Hepatocyte (in vitro differentiated cells): ENCODE measurements at regions not wholly inside any gene's neighbourhood (a gene's known extent, or its start where the extent isn't known, plus 50 kb on each side); places are given as distances from the start of the nearest gene placed in this dataset.

Experiments
- DNase-seq: peaks from one replicate; pipeline ENCODE4 v3.0.0-alpha.2; 2016; ENCODE audit warnings: low spot score
- H2AFZ ChIP-seq: fragments of 200-600 bp; sonication (generic); 2 replicates; pipeline ENCODE4 v1.6.0; 2016; ENCODE audit warnings: antibody characterized with exemption, mild to moderate bottlenecking
- H3K27ac ChIP-seq: fragments of 200-600 bp; sonication (generic); 2 replicates; pipeline ENCODE4 v1.5.1; 2016; ENCODE audit warnings: mild to moderate bottlenecking
- H3K27me3 ChIP-seq: fragments of 200-600 bp; sonication (generic); 2 replicates; pipeline ENCODE4 v1.6.1; 2016
- H3K36me3 ChIP-seq: fragments of 200-600 bp; sonication (generic); replicated peaks from 2 replicates; pipeline ENCODE4 v1.5.1; 2016; ENCODE audit warnings: low read depth; ENCODE audit not compliant: insufficient read depth
- H3K4me1 ChIP-seq: fragments of 200-600 bp; sonication (generic); 2 replicates; pipeline ENCODE4 v1.5.1; 2016; ENCODE audit warnings: mild to moderate bottlenecking, moderate library complexity; ENCODE audit not compliant: insufficient read depth
- H3K4me2 ChIP-seq: fragments of 200-600 bp; sonication (generic); 2 replicates; pipeline ENCODE4 v1.6.0; 2016
- H3K4me3 ChIP-seq: fragments of 200-600 bp; sonication (generic); 2 replicates; pipeline ENCODE4 v1.5.1; 2016; ENCODE audit warnings: mild to moderate bottlenecking
- H3K79me2 ChIP-seq: fragments of 200-600 bp; sonication (generic); 2 replicates; pipeline ENCODE4 v1.6.0; 2017; ENCODE audit warnings: mild to moderate bottlenecking
- H3K9me2 ChIP-seq: fragments of 200-600 bp; sonication (generic); replicated peaks from 2 replicates; pipeline ENCODE4 v1.6.0; 2017; ENCODE audit warnings: mild to moderate bottlenecking; ENCODE audit not compliant: insufficient read depth
- H3K9me3 ChIP-seq: fragments of 200-600 bp; sonication (generic); 2 replicates; pipeline ENCODE4 v1.5.1; 2016; ENCODE audit warnings: low read depth, mild to moderate bottlenecking
- H4K20me1 ChIP-seq: fragments of 200-600 bp; sonication (generic); 2 replicates; pipeline ENCODE4 v1.6.0; 2016; ENCODE audit warnings: mild to moderate bottlenecking; ENCODE audit not compliant: insufficient read depth, poor library complexity, severe bottlenecking
- EZH2 ChIP-seq: fragments of 200-600 bp; sonication (generic); IDR thresholded peaks from 2 replicates; pipeline ENCODE4 v1.6.1; 2016; ENCODE audit warnings: antibody characterized with exemption, mild to moderate bottlenecking, borderline replicate concordance
- EZH2phosphoT487 ChIP-seq: fragments of 200-600 bp; sonication (generic); IDR thresholded peaks from one replicate; pipeline ENCODE4 v1.6.1; 2018; ENCODE audit warnings: antibody characterized with exemption, mild to moderate bottlenecking, low read depth, moderate library complexity; ENCODE audit not compliant: unreplicated experiment, severe bottlenecking
- WGBS: methylation state at CpG from one replicate; pipeline ENCODE4 v1.1.6; 2016; ENCODE audit warnings: low lambda C conversion rate; ENCODE audit errors: missing lambda C conversion rate; 5-methylcytosine and 5-hydroxymethylcytosine counted together
- TF ChIP-seq, protein P1 (sequence below): fragments of 200-600 bp; sonication (generic); IDR thresholded peaks from 2 replicates; pipeline ENCODE4 v1.5.1; 2016; ENCODE audit warnings: antibody characterized with exemption, mild to moderate bottlenecking; ENCODE audit not compliant: poor library complexity

DNA sequence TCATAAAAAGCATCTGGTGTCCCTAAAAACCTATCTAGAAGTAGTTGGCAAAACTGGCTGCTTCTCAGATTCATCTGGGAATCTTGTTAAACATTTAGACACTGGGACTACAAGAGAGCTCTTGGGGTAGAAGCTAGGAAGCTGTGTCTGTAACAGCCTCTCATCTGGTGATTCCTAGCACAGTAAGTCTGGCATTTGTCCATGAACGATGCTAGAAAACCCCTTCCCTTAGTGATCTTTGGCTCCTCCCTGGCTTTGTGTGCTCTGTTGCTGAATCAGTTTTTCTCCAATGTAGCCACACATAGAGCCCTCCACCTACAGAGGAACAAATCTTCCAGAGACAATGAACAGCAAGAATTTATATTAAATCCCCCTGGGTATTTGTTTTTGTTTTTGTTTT is 951.7 kb upstream of the LCORL start:
- no peaks in the 10 kb centered on the region for H3K79me2 ChIP-seq
- H3K4me2 ChIP-seq, result no peak overlapping the region
- H4K20me1 ChIP-seq, result no peaks in the 10 kb centered on the region
- no peak overlapping the region for H3K4me3 ChIP-seq
- TF ChIP-seq, protein P1, sequence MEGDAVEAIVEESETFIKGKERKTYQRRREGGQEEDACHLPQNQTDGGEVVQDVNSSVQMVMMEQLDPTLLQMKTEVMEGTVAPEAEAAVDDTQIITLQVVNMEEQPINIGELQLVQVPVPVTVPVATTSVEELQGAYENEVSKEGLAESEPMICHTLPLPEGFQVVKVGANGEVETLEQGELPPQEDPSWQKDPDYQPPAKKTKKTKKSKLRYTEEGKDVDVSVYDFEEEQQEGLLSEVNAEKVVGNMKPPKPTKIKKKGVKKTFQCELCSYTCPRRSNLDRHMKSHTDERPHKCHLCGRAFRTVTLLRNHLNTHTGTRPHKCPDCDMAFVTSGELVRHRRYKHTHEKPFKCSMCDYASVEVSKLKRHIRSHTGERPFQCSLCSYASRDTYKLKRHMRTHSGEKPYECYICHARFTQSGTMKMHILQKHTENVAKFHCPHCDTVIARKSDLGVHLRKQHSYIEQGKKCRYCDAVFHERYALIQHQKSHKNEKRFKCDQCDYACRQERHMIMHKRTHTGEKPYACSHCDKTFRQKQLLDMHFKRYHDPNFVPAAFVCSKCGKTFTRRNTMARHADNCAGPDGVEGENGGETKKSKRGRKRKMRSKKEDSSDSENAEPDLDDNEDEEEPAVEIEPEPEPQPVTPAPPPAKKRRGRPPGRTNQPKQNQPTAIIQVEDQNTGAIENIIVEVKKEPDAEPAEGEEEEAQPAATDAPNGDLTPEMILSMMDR, result no peak
- TF ChIP-seq EZH2, result no peak
- no peak for TF ChIP-seq EZH2phosphoT487
- H3K9me2 ChIP-seq, result no peaks in the 10 kb centered on the region
- no peaks in the 10 kb centered on the region for H3K9me3 ChIP-seq
- H3K27ac ChIP-seq, result no peak overlapping the region
- no peaks in the 10 kb centered on the region for H3K36me3 ChIP-seq
- DNase-seq, result no peak
- H3K27me3 ChIP-seq, result no peaks in the 10 kb centered on the region
- H3K4me1 ChIP-seq, result no peaks in the 10 kb centered on the region
- H2AFZ ChIP-seq, result no peak overlapping the region
- WGBS, result 66% methylated on average over 1 of the region's 1 CpG

DNA sequence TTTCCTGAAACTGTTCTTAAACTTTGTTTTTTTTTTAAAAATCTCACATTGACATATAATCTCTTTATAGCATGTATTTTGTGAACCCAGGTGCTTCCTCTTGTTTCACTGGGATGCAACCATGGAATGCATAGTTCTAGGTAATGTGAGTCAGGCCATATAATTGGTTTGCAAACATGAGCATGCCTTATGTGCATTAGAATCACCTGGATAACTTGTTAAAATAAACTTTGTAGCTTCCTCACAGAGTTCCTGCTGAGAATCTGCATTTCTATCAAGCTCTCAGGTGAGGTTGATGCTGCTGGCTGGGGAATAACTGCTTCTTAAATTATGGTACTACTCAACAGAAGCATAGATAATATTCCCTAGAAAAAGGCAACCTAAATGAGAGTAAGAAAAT is 940.3 kb upstream of the LCORL start:
- Histone ChIP-seq H3K9me2 (no peaks in the 10 kb centered on the region), H3K9me3 (no peaks in the 10 kb centered on the region), H3K79me2 (no peaks in the 10 kb centered on the region), H3K4me1 (no peaks in the 10 kb centered on the region), H2AFZ (no peak overlapping the region), H3K4me2 (no peak overlapping the region), H4K20me1 (no peaks in the 10 kb centered on the region), H3K4me3 (no peak overlapping the region), H3K27ac (no peak overlapping the region), H3K36me3 (no peaks in the 10 kb centered on the region), H3K27me3 (no peaks in the 10 kb centered on the region)
- DNase-seq, result no peak
- no peak for TF ChIP-seq EZH2phosphoT487
- TF ChIP-seq, protein P1, result no peak
- no peak for TF ChIP-seq EZH2

DNA sequence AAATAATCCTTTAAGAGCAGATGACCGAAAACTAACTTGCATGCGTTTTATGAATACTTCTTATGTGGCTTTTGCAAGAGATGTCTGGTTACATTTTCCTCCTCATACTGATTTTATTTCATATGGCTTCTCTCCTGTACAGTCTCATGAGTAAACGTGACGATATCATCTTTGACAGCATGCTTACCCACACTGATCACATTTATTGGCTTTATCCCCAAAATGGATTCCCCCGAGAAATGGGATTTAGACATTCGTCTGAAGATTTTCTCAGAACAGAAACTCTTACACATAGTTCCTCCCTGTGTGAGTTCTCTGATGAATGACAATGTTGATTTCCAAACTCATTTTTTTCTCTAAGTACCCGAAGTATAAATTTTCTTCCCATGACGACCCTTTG is 939.7 kb upstream of the LCORL start:
- H3K79me2 ChIP-seq, result no peaks in the 10 kb centered on the region
- DNase-seq, result no peak
- no peak overlapping the region for H3K4me2 ChIP-seq
- TF ChIP-seq EZH2phosphoT487, result no peak
- TF ChIP-seq EZH2, result no peak
- no peaks in the 10 kb centered on the region for H3K36me3 ChIP-seq
- no peaks in the 10 kb centered on the region for H3K27me3 ChIP-seq
- H3K9me2 ChIP-seq, result no peaks in the 10 kb centered on the region
- H3K4me3 ChIP-seq, result no peak overlapping the region
- no peak overlapping the region for H2AFZ ChIP-seq
- 81% methylated on average over 8 of the region's 8 CpGs for WGBS
- no peaks in the 10 kb centered on the region for H3K9me3 ChIP-seq
- no peaks in the 10 kb centered on the region for H3K4me1 ChIP-seq
- no peaks in the 10 kb centered on the region for H4K20me1 ChIP-seq
- no peak overlapping the region for H3K27ac ChIP-seq

DNA sequence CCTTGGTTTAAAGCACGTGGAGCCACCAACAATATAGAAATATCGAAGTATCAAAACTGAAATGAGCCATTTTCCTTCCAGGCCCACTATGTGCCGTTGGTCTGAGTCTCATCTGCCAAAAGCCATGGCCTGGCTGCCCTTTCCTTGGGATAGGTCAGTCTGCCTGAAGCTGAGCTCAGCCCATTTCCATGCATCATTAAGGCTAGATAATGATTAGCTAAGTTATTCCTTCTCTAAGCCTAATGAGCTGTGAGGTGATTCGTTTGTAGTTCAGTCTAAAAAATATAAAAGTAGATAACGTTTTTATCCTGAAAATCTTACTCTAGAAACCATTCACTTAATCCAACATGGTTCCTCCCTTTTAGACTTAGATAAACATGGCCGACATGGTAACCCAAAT is 936.2 kb upstream of the LCORL start:
- Histone ChIP-seq H3K4me3 (no peak overlapping the region), H3K4me1 (no peaks in the 10 kb centered on the region), H3K27ac (no peak overlapping the region), H2AFZ (no peak overlapping the region), H3K27me3 (no peaks in the 10 kb centered on the region), H4K20me1 (no peaks in the 10 kb centered on the region), H3K79me2 (no peaks in the 10 kb centered on the region), H3K36me3 (no peaks in the 10 kb centered on the region), H3K4me2 (no peak overlapping the region), H3K9me3 (no peaks in the 10 kb centered on the region), H3K9me2 (no peaks in the 10 kb centered on the region)
- no peak for DNase-seq
- TF ChIP-seq EZH2 (no peak), EZH2phosphoT487 (no peak)
- TF ChIP-seq, protein P1, result no peak
- WGBS, result 74% methylated on average over 6 of the region's 6 CpGs
